ENCODE measurements at regions not wholly inside any gene's neighbourhood (a gene's known extent, or its start where the extent isn't known, plus 50 kb on each side); places are given as distances from the start of the nearest gene placed in this dataset.

- Histone ChIP-seq H3K27me3 (peaks cover 0 to 5% (median 0%) of the 10 kb centered on the region in 7 donors), H3K4me3 (no peak overlapping the region), H3K9me3 (no peaks in the 10 kb centered on the region), H3K27ac (no peak overlapping the region), H3K36me3 (no peaks in the 10 kb centered on the region), H3K4me1 (no peaks in the 10 kb centered on the region)
- TF ChIP-seq CTCF (IDR thresholded peaks at IDR 0.05): no peak
- ATAC-seq: no peak
- 63 to 66% methylated on average over 3 of the region's 3 CpGs for WGBS, 2 donors
- intact Hi-C loops (cut with DNase I): no loop called here
- DNase-seq: no peak
Measured at GRCh38 chr21:32908534-32908933, 117.2 kb upstream of the OLIG2 start.

GRCh38 chr21:32909393-32909792 lies 116.3 kb upstream of the OLIG2 start:
- Histone ChIP-seq H3K36me3 (no peaks in the 10 kb centered on the region), H3K27ac (no peak overlapping the region), H3K4me3 (no peak overlapping the region), H3K4me1 (no peaks in the 10 kb centered on the region), H3K27me3 (peaks cover 0 to 5% (median 0%) of the 10 kb centered on the region in 7 donors), H3K9me3 (no peaks in the 10 kb centered on the region)
- DNase-seq (no peak), ATAC-seq (no peak)
- WGBS, 2 donors: 68 to 71% methylated on average over 5 of the region's 5 CpGs
- intact Hi-C loops (cut with DNase I): no loop called here
- no peak for TF ChIP-seq CTCF (IDR thresholded peaks at IDR 0.05)

GRCh38 chr21:32914424-32915039 lies 111.2 kb upstream of the OLIG2 start:
- WGBS, 2 donors: 43 to 48% methylated on average over 3 of the region's 3 CpGs

GRCh38 chr21:32915099-32915498 lies 110.6 kb upstream of the OLIG2 start:
- ATAC-seq: no peak
- H3K36me3 ChIP-seq: no peaks in the 10 kb centered on the region
- WGBS, 2 donors: 56 to 66% methylated on average over 1 of the region's 1 CpG

More at GRCh38 chr21:32914424-32915039, 111.2 kb upstream of the OLIG2 start:
- Histone ChIP-seq H3K27ac (no peak overlapping the region), H3K27me3 (peaks cover 0 to 12% (median 0%) of the 10 kb centered on the region in 7 donors), H3K4me3 (no peak overlapping the region), H3K9me3 (peaks cover 0 to 15% (median 0%) of the 10 kb centered on the region in 11 donors), H3K4me1 (peaks cover 0 to 12% (median 0%) of the 10 kb centered on the region in 9 donors), H3K36me3 (no peaks in the 10 kb centered on the region)
- intact Hi-C loops (cut with DNase I): no loop called here
- ATAC-seq (no peak), DNase-seq (no peak)
- no peak for TF ChIP-seq CTCF (IDR thresholded peaks at IDR 0.05)

More at GRCh38 chr21:32915099-32915498, 110.6 kb upstream of the OLIG2 start:
- intact Hi-C loops (cut with DNase I): no loop called here
- Histone ChIP-seq H3K4me1 (peaks cover 0 to 12% (median 0%) of the 10 kb centered on the region in 9 donors), H3K4me3 (no peak overlapping the region), H3K27ac (no peak overlapping the region), H3K27me3 (peaks cover 0 to 8% (median 0%) of the 10 kb centered on the region in 7 donors), H3K9me3 (peaks cover 0 to 15% (median 0%) of the 10 kb centered on the region in 11 donors)
- no peak for TF ChIP-seq CTCF (IDR thresholded peaks at IDR 0.05)
- no peak for DNase-seq

Measured in heart right ventricle (tissue), 16 donors.